Naive B cell (primary cell): ENCODE measurements at regions not wholly inside any gene's neighbourhood (a gene's known extent, or its start where the extent isn't known, plus 50 kb on each side); places are given as distances from the start of the nearest gene placed in this dataset.
"Not testable (repeated sequence)": the region's sequence is repeated elsewhere in the genome, so short reads cannot be mapped to it uniquely, and the experiment has no call there.

Experiments used
- ATAC-seq, 2 donors: fragments of 150-1000 bp; cut with Tn5 transposase; 2 replicates each; pipeline ENCODE4 v1.10.0; 2021; ENCODE audit warnings: low read depth in 2 of 2, mild to moderate bottlenecking in 2 of 2, moderate library complexity in 2 of 2
- DNase-seq: peaks from one replicate; pipeline ENCODE4 v3.0.0; 2022
- H3K27ac Mint-ChIP-seq, 6 donors: one replicate each; pipeline ENCODE4 v1.8.0; 2020 to 2022; ENCODE audit warnings: mild to moderate bottlenecking in 6 of 6, mixed read lengths in 6 of 6, moderate library complexity in 5 of 6, inconsistent platforms in 2 of 6
- H3K27me3 Mint-ChIP-seq, 3 donors: one replicate each; pipeline ENCODE4 v1.8.0; 2021 to 2022; ENCODE audit warnings: mixed read lengths in 3 of 3, mild to moderate bottlenecking in 1 of 3
- H3K36me3 Mint-ChIP-seq, 2 donors: one replicate each; pipeline ENCODE4 v1.8.0; 2020 to 2022; ENCODE audit warnings: mixed read lengths in 2 of 2, inconsistent platforms in 1 of 2, mild to moderate bottlenecking in 1 of 2
- H3K4me1 Mint-ChIP-seq, 3 donors: one replicate each; pipeline ENCODE4 v1.8.0; 2020 to 2022; ENCODE audit warnings: mixed read lengths in 3 of 3, inconsistent platforms in 1 of 3, mild to moderate bottlenecking in 1 of 3, moderate library complexity in 1 of 3
- H3K4me3 Mint-ChIP-seq, 8 donors: one replicate each; pipeline ENCODE4 v1.8.0; 2020 to 2022; ENCODE audit warnings: mild to moderate bottlenecking in 8 of 8, mixed read lengths in 8 of 8, moderate library complexity in 8 of 8, inconsistent platforms in 2 of 8
- H3K9me3 Mint-ChIP-seq, 7 donors: one replicate each; pipeline ENCODE4 v1.8.0; 2020 to 2022; ENCODE audit warnings: mixed read lengths in 7 of 7, mild to moderate bottlenecking in 5 of 7, inconsistent platforms in 2 of 7, moderate library complexity in 1 of 7

GRCh38 chrX:130524476-130525194 is 122.8 kb downstream of the RBMX2 start:
- no peak for ATAC-seq
- Mint-ChIP-seq H3K4me1 (peaks cover 0 to 12% (median 4%) of the 10 kb centered on the region in 3 donors), H3K4me3 (peak overlapping the region in 6 of 8 donors; percentile 4 to 74 (median 62)), H3K9me3 (peaks cover 0 to 6% (median 3%) of the 10 kb centered on the region in 7 donors), H3K27ac (peak overlapping the region in 1 of 6 donors; percentile 1), H3K27me3 (peaks cover 7 to 8% (median 7%) of the 10 kb centered on the region in 3 donors), H3K36me3 (no peaks in the 10 kb centered on the region)
- no peak for DNase-seq

DNA sequence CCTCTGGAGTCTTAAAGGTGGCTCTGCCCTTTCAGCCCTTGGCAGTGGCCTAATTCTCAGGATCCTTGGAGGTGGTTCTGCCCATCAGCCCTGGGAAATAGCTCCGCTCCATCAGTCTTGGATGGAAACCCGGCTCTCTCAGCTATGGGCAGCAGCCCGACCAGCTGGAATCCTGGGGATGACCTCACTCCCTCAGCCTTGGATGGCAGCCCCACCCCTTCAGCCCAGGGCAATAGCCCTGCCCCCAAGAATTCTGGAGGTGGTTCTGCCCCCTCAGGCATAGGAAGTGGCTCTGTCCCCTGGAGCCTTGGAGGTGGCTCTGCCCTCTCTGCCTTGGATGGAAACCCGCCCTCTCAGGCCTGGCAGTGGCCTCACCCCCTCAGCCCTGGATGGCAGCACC is 127.7 kb downstream of the RBMX2 start:
- no peaks in the 10 kb centered on the region for H3K36me3 Mint-ChIP-seq
- peaks cover 0 to 3% (median 2%) of the 10 kb centered on the region in 7 donors for H3K9me3 Mint-ChIP-seq
- peaks cover 8 to 13% (median 12%) of the 10 kb centered on the region in 3 donors for H3K27me3 Mint-ChIP-seq
- peaks cover 0 to 8% (median 0%) of the 10 kb centered on the region in 3 donors for H3K4me1 Mint-ChIP-seq
- H3K27ac Mint-ChIP-seq = peak overlapping the region in 1 of 6 donors; percentile 30
- DNase-seq = no peak
- no peak overlapping the region for H3K4me3 Mint-ChIP-seq
- no peak for ATAC-seq

GRCh38 chrX:130531066-130531465 is 129.3 kb downstream of the RBMX2 start:
- DNase-seq (no peak), ATAC-seq (no peak)
- H3K36me3 Mint-ChIP-seq = no peaks in the 10 kb centered on the region
- no peak overlapping the region for H3K4me3 Mint-ChIP-seq
- H3K4me1 Mint-ChIP-seq = peaks cover 0 to 5% (median 0%) of the 10 kb centered on the region in 3 donors
- peaks cover 7 to 15% (median 9%) of the 10 kb centered on the region in 3 donors for H3K27me3 Mint-ChIP-seq
- H3K27ac Mint-ChIP-seq = no peak overlapping the region
- peaks cover 0 to 3% (median 0%) of the 10 kb centered on the region in 7 donors for H3K9me3 Mint-ChIP-seq

DNA sequence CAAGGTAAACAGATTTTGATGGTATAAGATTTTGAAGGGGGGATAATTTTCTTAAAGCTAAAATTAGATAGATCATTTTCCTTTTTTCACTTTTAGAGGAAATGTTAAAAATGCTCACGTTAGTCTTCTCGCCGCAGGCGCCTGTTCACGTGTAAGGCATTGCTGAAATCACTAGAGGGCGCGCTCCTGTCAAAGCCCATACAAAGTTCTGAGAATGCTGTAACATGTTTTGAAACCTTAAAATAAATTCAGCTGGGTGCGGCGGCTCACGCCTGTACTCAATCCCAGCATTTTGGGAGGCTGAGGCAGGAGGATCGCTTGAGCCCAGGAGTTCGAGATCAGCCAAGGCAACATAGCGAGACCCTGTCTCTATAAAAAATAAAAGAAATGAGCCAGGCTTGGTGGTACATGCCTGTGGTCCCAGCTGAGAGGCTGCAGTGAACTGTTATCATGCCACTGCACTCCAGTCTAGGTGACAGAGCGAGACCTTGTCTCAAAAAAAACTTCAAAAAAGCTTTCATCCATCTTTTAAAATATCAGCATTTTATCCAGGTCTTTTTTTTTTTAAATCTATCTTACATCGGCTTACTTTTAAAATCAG is 138.0 kb downstream of the RBMX2 start:
- H3K36me3 Mint-ChIP-seq = no peaks in the 10 kb centered on the region
- no peaks in the 10 kb centered on the region for H3K9me3 Mint-ChIP-seq
- H3K4me1 Mint-ChIP-seq = peaks cover 0 to 2% (median 0%) of the 10 kb centered on the region in 3 donors
- H3K4me3 Mint-ChIP-seq = no peak overlapping the region
- H3K27me3 Mint-ChIP-seq = peaks cover 6 to 18% (median 12%) of the 10 kb centered on the region in 3 donors
- no peak overlapping the region for H3K27ac Mint-ChIP-seq
- DNase-seq = peak; percentile 21
- ATAC-seq = no peak

GRCh38 chrX:130543603-130544325 is 142.0 kb downstream of the RBMX2 start:
- no peak overlapping the region for H3K27ac Mint-ChIP-seq
- H3K36me3 Mint-ChIP-seq = no peaks in the 10 kb centered on the region
- H3K4me3 Mint-ChIP-seq = no peak overlapping the region
- peaks cover 3 to 11% (median 3%) of the 10 kb centered on the region in 3 donors for H3K27me3 Mint-ChIP-seq
- no peak for DNase-seq
- ATAC-seq = no peak
- H3K4me1 Mint-ChIP-seq = peaks cover 0 to 2% (median 0%) of the 10 kb centered on the region in 3 donors
- peaks cover 0 to 2% (median 0%) of the 10 kb centered on the region in 7 donors for H3K9me3 Mint-ChIP-seq

GRCh38 chrX:130545796-130546195 is 144.0 kb downstream of the RBMX2 start:
- peaks cover 5 to 14% (median 8%) of the 10 kb centered on the region in 3 donors for H3K4me1 Mint-ChIP-seq
- peaks cover 0 to 8% (median 0%) of the 10 kb centered on the region in 3 donors for H3K27me3 Mint-ChIP-seq
- DNase-seq (no peak), ATAC-seq (no peak)
- H3K4me3 Mint-ChIP-seq = no peak overlapping the region
- H3K27ac Mint-ChIP-seq = no peak overlapping the region
- H3K36me3 Mint-ChIP-seq = no peaks in the 10 kb centered on the region
- H3K9me3 Mint-ChIP-seq = peaks cover 0 to 2% (median 0%) of the 10 kb centered on the region in 7 donors

DNA sequence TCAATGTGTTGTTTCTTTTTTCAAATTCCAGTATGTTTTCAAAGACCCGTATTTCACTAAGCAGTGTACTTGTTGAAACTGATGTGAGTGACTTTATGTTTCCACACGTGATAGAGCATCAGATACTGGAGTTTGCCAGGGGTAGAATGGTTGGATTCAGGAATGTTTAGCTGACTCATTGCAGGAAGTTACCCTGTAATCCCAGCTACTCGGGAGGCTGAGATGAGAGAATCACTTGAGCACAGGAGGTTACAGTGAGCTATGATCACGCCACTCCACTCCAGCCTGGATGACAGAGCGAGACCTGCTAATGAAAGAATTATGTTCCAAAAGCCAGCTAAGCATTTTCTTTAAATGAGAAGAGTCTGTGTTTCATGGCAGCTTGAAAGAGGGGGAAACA is 147.6 kb downstream of the RBMX2 start:
- peaks cover 19 to 36% (median 26%) of the 10 kb centered on the region in 3 donors for H3K4me1 Mint-ChIP-seq
- H3K9me3 Mint-ChIP-seq, H3K36me3 Mint-ChIP-seq, H3K27me3 Mint-ChIP-seq, ATAC-seq, H3K4me3 Mint-ChIP-seq, DNase-seq, H3K27ac Mint-ChIP-seq: not testable (repeated sequence)

GRCh38 chrX:130550351-130550750 is 148.6 kb downstream of the RBMX2 start:
- peaks cover 19 to 36% (median 26%) of the 10 kb centered on the region in 3 donors for H3K4me1 Mint-ChIP-seq
- H3K4me3 Mint-ChIP-seq = no peak overlapping the region
- H3K27me3 Mint-ChIP-seq = peaks cover 0 to 11% (median 0%) of the 10 kb centered on the region in 3 donors
- H3K36me3 Mint-ChIP-seq = no peaks in the 10 kb centered on the region
- no peak overlapping the region for H3K27ac Mint-ChIP-seq
- no peak for DNase-seq
- ATAC-seq = no peak
- peaks cover 0 to 2% (median 0%) of the 10 kb centered on the region in 7 donors for H3K9me3 Mint-ChIP-seq

DNA sequence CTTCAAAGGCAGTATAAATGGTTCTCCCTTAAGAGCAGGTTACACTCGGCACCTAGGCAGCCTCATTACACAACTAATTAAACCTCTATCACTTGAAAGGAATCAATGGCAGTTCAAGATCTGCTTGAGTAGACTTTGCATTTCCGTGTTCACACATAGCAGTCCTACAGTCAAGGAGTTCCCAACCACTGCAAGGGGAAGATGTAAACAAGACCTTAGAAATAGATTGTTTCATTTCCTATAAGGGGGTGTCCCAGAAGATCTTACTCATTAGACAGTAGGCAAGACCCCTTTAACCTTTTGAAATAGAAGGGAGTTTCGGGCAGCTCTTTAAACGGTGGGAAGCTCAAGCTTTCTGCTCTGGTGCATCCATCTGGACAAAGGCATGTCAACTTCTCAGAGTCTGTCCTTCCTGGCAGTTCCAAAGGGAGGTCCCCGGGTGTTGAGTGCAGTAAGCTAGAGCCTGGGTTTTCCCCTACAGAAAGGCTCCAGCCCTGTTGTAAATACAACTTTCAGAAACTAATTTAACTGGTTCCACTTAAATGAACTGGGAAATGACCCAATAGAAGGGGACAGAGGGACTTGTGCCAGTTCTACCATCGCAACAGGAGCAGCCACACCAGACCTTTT is 150.8 kb downstream of the RBMX2 start:
- Mint-ChIP-seq H3K36me3 (no peaks in the 10 kb centered on the region), H3K4me3 (peak overlapping the region; percentile 12 to 74 (median 47)), H3K9me3 (peaks cover 0 to under 1% (median 0%) of the 10 kb centered on the region in 7 donors), H3K27ac (peak overlapping the region in 3 of 6 donors; percentile 35 to 94 (median 91)), H3K4me1 (peaks cover 19 to 36% (median 26%) of the 10 kb centered on the region in 3 donors), H3K27me3 (peaks cover 0 to 12% (median 0%) of the 10 kb centered on the region in 3 donors)
- peak; percentile 36 for DNase-seq
- ATAC-seq = peak; percentile 86 to 87

- Mint-ChIP-seq H3K27ac (no peak overlapping the region), H3K9me3 (no peaks in the 10 kb centered on the region)
- no peak for DNase-seq
Observed at GRCh38 chrX:130555341-130555740, 153.6 kb downstream of the RBMX2 start.

GRCh38 chrX:130555757-130556156 is 154.0 kb downstream of the RBMX2 start:
- DNase-seq (no peak), ATAC-seq (no peak)
- Mint-ChIP-seq H3K4me3 (no peak overlapping the region), H3K9me3 (no peaks in the 10 kb centered on the region), H3K27me3 (peaks cover 0 to 5% (median 0%) of the 10 kb centered on the region in 3 donors), H3K36me3 (no peaks in the 10 kb centered on the region), H3K27ac (no peak overlapping the region), H3K4me1 (peaks cover 12 to 23% (median 21%) of the 10 kb centered on the region in 3 donors)

More at GRCh38 chrX:130555341-130555740, 153.6 kb downstream of the RBMX2 start:
- Mint-ChIP-seq H3K27me3 (peaks cover 0 to 5% (median 0%) of the 10 kb centered on the region in 3 donors), H3K36me3 (no peaks in the 10 kb centered on the region), H3K4me3 (no peak overlapping the region), H3K4me1 (peaks cover 15 to 27% (median 25%) of the 10 kb centered on the region in 3 donors)
- ATAC-seq = no peak

DNA sequence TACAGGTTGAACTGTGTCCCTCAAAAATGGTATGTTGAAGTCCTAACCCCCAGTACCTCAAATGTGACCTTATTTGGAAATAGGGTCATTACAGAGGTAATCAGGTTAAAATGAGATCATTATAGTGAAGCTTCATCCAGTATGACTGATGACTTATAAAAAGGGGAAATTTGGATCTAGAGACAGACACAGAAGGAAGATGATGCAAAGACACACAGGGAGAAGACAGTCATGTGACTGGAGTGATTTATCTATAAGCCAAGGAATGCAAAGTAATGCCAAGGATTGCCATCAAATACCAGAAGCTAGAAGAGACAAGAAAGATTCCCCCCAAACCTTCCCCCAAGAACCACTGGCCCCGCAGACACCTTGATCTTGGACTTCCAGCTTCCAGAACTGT is 155.2 kb downstream of the RBMX2 start:
- H3K9me3 Mint-ChIP-seq = no peaks in the 10 kb centered on the region
- H3K27ac Mint-ChIP-seq = no peak overlapping the region
- H3K36me3 Mint-ChIP-seq = no peaks in the 10 kb centered on the region
- peaks cover 0 to 14% (median 5%) of the 10 kb centered on the region in 3 donors for H3K27me3 Mint-ChIP-seq
- H3K4me1 Mint-ChIP-seq = peaks cover 6 to 14% (median 9%) of the 10 kb centered on the region in 3 donors
- no peak for DNase-seq
- ATAC-seq = no peak
- no peak overlapping the region for H3K4me3 Mint-ChIP-seq

- Mint-ChIP-seq H3K27ac (no peak overlapping the region), H3K27me3 (peaks cover 0 to 20% (median 9%) of the 10 kb centered on the region in 3 donors), H3K4me3 (no peak overlapping the region), H3K9me3 (peaks cover 0 to 2% (median 0%) of the 10 kb centered on the region in 7 donors), H3K4me1 (peaks cover 0 to 6% (median 0%) of the 10 kb centered on the region in 3 donors), H3K36me3 (no peaks in the 10 kb centered on the region)
- no peak for ATAC-seq
- no peak for DNase-seq
Observed at GRCh38 chrX:130560544-130560943, 158.8 kb downstream of the RBMX2 start.
